HG03196 (cell line): ENCODE measurements at regions not wholly inside any gene's neighbourhood (a gene's known extent, or its start where the extent isn't known, plus 50 kb on each side); places are given as distances from the start of the nearest gene placed in this dataset.
"Not testable (repeated sequence)": the region's sequence is repeated elsewhere in the genome, so short reads cannot be mapped to it uniquely, and the experiment has no call there.

Experiments
- ATAC-seq: cut with Tn5 transposase; IDR thresholded peaks from one replicate; pipeline ENCODE4 v1.9.1; 2021; ENCODE audit not compliant: unreplicated experiment

- ATAC-seq: no peak
Measured at GRCh38 chr9:81032831-81033230, 656.5 kb downstream of the TLE1 start.

GRCh38 chr9:81032030-81032572 lies 657.2 kb downstream of the TLE1 start:
- no peak for ATAC-seq

GRCh38 chr9:81031422-81032029 lies 657.8 kb downstream of the TLE1 start:
- no peak for ATAC-seq

- ATAC-seq: no peak
Measured at GRCh38 chr9:81030027-81030426, 659.3 kb downstream of the TLE1 start.

GRCh38 chr9:81028504-81028903 lies 660.8 kb downstream of the TLE1 start:
- ATAC-seq: no peak

GRCh38 chr9:81022177-81022576 lies 667.2 kb downstream of the TLE1 start:
- ATAC-seq: no peak

- not testable (repeated sequence) for ATAC-seq
Measured at GRCh38 chr9:81014945-81015344, 674.4 kb downstream of the TLE1 start.

- ATAC-seq: not testable (repeated sequence)
Measured at GRCh38 chr9:81013191-81013590, 676.2 kb downstream of the TLE1 start.

GRCh38 chr9:81002906-81003305 lies 686.4 kb downstream of the TLE1 start:
- ATAC-seq: no peak

- ATAC-seq: no peak
Measured at GRCh38 chr9:81002242-81002641, 687.1 kb downstream of the TLE1 start.

- ATAC-seq: no peak
Measured at GRCh38 chr9:80995759-80996158, 693.6 kb downstream of the TLE1 start.

- ATAC-seq: no peak
Measured at GRCh38 chr9:80994892-80995291, 694.5 kb downstream of the TLE1 start.

- not testable (repeated sequence) for ATAC-seq
Measured at GRCh38 chr9:80985595-80985994, 703.8 kb downstream of the TLE1 start.

GRCh38 chr9:80976403-80976802 lies 712.9 kb downstream of the TLE1 start:
- no peak for ATAC-seq

- ATAC-seq: not testable (repeated sequence)
Measured at GRCh38 chr9:80970377-80970776, 719.0 kb downstream of the TLE1 start.

- ATAC-seq: no peak
Measured at GRCh38 chr9:80968611-80969010, 720.7 kb downstream of the TLE1 start.

- no peak for ATAC-seq
Measured at GRCh38 chr9:80964914-80965313, 724.4 kb downstream of the TLE1 start.

- no peak for ATAC-seq
Measured at GRCh38 chr9:80964374-80964773, 725.0 kb downstream of the TLE1 start.

- no peak for ATAC-seq
Measured at GRCh38 chr9:80957801-80958200, 731.5 kb downstream of the TLE1 start.

GRCh38 chr9:80954521-80954920 lies 734.8 kb downstream of the TLE1 start:
- no peak for ATAC-seq

- no peak for ATAC-seq
Measured at GRCh38 chr9:80952363-80952922, 736.9 kb downstream of the TLE1 start.

GRCh38 chr9:80951675-80952074 lies 737.7 kb downstream of the TLE1 start:
- no peak for ATAC-seq

- ATAC-seq: no peak
Measured at GRCh38 chr9:80948876-80949275, 740.5 kb downstream of the TLE1 start.
